IMR-90 (cell line): ENCODE measurements at regions not wholly inside any gene's neighbourhood (a gene's known extent, or its start where the extent isn't known, plus 50 kb on each side); places are given as distances from the start of the nearest gene placed in this dataset.

Experiments used
- CHD1 ChIP-seq: IDR thresholded peaks from 2 replicates; pipeline ENCODE4 v1.6.1; 2012; ENCODE audit warnings: low read depth, low read length, improper control_type of control experiment
- CTCF ChIP-seq: conservative IDR thresholded peaks from 2 replicates; pipeline ENCODE4 v1.5.1; 2012; ENCODE audit warnings: mild to moderate bottlenecking, low read depth, low read length, improper control_type of control experiment
- MAFK ChIP-seq: IDR thresholded peaks from 2 replicates; pipeline ENCODE4 v1.6.1; 2012; ENCODE audit warnings: low read depth, low read length, improper control_type of control experiment
- POLR2A ChIP-seq: IDR thresholded peaks from 2 replicates; pipeline ENCODE4 v1.6.1; 2012; ENCODE audit warnings: mild to moderate bottlenecking, low read depth, low read length
- USF2 ChIP-seq: fragments of 150-350 bp; IDR thresholded peaks from 2 replicates; pipeline ENCODE4 v1.6.1; 2017; ENCODE audit warnings: mild to moderate bottlenecking, antibody characterized with exemption, low read length, low read depth

- TF ChIP-seq CTCF (no peak), POLR2A (no peak), USF2 (no peak), MAFK (no peak), CHD1 (no peak)
Measured at GRCh38 chr4:14621731-14622463, 380.4 kb upstream of the CPEB2 start.
